GM19395 (cell line): ENCODE measurements at regions not wholly inside any gene's neighbourhood (a gene's known extent, or its start where the extent isn't known, plus 50 kb on each side); places are given as distances from the start of the nearest gene placed in this dataset.

Experiments used
- ATAC-seq: cut with Tn5 transposase; IDR thresholded peaks from one replicate; pipeline ENCODE4 v1.9.1; 2021; ENCODE audit warnings: mild to moderate bottlenecking, moderate library complexity; ENCODE audit not compliant: unreplicated experiment

DNA sequence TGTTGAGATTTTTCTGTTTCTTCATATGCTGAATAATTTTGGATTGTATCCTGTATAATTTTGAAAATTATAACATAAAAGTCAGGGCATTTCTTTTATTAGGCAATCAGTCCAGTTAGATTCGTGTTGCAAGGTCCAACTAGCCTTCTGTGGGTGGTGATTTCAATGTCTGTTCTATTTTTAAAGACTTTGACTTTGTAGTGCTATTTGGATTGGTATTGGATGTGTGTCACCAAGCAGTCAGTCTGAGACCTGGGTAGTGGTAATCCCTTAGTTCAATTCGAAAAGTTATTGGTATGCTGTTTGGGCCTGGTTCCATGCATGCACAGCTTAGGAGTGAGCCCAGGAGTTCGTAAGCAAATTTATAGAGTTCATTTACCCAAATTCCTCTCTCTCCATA, 82.2 kb downstream of the EPDR1 start:
- no peak for ATAC-seq

- no peak for ATAC-seq
Observed at GRCh38 chr7:38006559-38006958, 86.1 kb downstream of the EPDR1 start.

GRCh38 chr7:38007096-38007495, 86.7 kb downstream of the EPDR1 start:
- no peak for ATAC-seq

DNA sequence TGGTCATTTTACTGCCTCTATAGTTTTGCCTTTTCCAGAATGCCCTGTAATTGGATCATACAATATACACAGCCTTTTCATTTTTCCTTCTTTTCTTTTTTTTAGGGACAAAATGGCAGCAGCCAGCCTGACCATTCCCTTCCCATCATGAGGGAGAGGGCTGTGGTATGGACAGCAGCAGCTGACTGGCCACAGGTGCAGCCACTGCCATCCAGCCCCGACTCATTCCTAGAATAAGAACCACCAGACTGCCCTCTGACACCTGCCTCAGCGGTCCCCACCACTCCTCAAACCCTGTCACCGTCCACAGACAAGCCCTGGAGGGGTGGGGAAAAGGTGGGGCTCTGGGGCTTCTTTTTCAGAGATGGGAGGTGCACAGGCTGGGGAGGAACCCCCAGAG, 92.8 kb downstream of the EPDR1 start:
- no peak for ATAC-seq

GRCh38 chr7:38016567-38016966, 96.1 kb downstream of the EPDR1 start:
- no peak for ATAC-seq

DNA sequence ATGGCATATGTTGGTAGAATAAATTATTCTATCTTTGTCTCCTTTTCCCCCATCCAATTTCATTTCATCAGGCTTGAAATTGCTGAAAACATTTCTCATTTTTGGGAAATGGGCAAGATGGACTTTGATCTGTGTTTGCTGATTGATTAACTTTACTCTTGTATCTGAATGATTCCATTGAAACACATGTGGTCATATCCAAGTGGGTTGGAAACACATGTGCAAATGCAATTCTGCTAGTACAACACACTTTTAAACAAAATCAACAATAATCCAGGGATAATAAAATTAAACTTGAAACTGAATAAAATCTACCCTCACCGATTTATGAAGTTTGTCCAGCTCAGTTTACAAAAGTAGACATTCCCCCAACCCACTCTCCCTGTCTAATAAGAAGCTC, 96.9 kb downstream of the EPDR1 start:
- ATAC-seq, result no peak

GRCh38 chr7:38020121-38020785, 99.8 kb downstream of the EPDR1 start:
- ATAC-seq, result no peak

DNA sequence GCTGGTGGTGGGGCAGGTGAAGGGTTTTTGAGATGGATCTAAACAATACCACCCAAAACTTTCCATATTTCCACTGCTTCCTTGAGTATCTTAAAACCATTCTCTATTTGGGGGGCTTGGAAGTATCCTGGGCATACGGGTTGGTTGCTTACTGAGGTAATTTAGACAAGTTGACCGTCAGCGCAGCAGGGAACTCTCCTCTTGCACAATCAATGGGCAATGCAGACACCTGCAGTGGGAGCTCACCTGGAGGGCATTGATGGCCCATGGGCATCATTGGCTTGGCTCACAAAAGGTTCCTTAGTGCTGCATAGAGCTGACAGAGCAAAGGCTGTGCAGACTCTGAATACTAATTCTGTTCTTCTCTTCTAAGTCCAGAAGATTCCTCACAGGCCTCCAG, 101.5 kb downstream of the EPDR1 start:
- ATAC-seq, result no peak

DNA sequence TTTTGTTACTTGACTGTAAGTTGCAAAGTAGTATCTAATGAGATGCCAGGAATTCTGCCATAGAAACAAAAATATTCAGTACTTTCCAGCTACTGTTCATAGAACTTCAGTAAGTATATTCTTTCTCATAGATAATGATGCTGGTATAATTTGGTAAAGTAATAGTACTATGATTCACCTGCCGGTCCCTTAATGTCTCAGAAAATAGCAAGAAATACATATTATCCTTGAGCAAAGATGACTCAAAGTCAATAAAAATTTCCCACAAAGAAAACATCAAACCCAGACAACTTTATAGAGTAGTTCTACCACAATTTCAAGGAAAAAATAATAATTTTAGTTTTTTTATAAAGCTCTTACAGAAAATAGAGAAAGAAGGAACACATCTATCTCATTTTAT, 105.4 kb downstream of the EPDR1 start:
- no peak for ATAC-seq

GRCh38 chr7:38027884-38028455, 107.5 kb downstream of the EPDR1 start:
- ATAC-seq, result no peak

DNA sequence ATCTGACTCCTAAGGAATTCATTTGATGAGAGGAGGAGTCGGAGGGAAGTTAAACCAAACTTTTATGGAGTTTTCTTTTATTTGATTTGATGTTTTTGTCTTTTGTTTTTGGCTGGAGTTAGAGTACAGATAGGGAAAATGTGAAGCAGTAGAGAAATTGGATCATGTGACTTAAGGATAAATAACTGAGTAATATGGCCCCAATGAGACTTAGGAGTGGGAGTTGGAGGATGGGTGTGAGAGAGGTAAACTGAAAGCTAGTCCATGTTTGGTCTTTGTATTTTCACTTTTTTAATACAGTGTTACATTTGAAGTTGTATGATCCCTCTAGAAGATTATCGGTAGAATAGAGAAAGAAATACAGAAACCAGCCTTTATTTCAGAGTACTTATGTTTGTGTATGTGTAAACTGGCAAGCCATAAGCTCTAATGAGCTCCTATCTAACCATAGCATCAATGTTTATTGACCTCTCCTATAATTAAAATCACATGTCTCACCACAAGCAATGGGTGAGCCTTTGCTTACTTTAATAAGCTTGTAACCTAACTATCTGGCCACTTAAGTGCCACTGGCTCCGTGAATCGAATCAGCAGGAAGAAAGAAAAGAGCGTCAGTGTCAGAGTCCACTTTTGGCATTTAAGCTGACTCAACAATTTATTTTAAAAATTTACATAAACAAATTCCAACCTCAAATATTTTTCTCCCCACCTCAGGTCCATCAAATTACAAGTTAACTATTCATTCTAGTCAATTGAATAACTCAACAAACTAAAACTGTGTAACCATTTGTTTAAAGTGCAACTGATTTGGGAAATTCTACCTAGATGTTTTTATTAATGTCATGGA, 113.8 kb downstream of the EPDR1 start:
- ATAC-seq, result no peak

- ATAC-seq, result no peak
Observed at GRCh38 chr7:38040831-38041230, 120.4 kb downstream of the EPDR1 start.

GRCh38 chr7:38049679-38050078, 128.4 kb upstream of the STARD3NL start:
- ATAC-seq, result no peak

GRCh38 chr7:38051311-38051710, 126.7 kb upstream of the STARD3NL start:
- ATAC-seq, result no peak

DNA sequence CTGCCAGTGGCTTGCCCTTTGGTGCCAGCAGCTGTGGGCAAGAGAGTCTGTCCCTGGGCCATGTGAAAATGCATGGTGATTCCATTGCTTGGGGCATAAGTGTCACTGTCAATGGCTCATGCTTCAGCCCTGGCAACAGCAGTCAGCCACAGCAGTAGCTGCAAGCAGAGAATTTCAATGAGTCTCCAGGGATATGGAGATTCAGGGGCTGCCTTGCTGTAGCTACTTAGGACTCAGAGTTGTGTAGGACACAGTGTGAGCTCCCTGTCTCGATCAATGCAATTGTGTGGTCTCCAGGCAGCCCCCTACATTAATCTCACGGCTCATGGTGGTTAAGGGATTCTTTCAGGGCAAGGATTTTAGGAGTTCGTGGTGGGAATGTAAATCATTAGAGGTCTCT, 126.3 kb upstream of the STARD3NL start:
- ATAC-seq, result no peak

GRCh38 chr7:38052786-38053185, 125.3 kb upstream of the STARD3NL start:
- no peak for ATAC-seq

DNA sequence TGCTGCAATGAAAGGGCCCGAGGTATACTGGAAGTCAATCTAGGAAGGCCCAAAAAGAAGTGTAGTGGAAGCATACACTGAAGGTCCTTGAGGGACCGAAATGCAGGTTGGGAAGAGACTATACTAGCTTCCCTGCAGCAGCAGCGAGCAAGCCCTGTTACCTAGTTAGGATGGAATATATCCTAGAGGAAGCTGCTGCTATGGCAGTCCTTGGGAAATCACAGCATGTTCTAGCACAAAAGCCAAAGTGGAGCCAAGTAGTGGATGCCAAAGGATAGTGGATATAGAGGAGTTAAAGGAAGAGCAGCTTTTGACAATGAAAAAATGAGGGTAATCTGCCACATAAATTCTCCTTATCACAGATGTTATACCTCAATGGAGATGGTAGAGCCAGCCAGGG, 123.8 kb upstream of the STARD3NL start:
- ATAC-seq, result no peak

DNA sequence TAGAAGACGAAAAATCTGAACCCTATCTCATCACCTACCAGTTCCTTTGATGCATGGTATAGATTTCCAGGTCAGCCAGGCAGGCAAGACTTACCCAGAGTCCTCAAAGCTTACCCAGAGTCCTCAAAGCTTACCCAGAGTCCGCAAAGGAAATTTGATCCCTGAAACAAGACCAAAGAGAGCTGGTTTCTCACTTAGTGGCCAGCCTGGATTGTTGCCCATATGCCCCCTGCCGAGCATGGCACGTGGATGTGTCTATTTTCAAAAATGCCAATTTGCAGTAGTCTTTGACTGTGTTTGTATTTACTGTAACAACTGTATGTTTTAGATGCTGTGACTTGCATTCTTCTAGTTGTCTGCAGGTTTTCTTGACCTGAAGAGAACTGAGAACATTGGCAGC, 120.2 kb upstream of the STARD3NL start:
- no peak for ATAC-seq

- no peak for ATAC-seq
Observed at GRCh38 chr7:38060116-38060515, 117.9 kb upstream of the STARD3NL start.

- no peak for ATAC-seq
Observed at GRCh38 chr7:38060637-38061036, 117.4 kb upstream of the STARD3NL start.

DNA sequence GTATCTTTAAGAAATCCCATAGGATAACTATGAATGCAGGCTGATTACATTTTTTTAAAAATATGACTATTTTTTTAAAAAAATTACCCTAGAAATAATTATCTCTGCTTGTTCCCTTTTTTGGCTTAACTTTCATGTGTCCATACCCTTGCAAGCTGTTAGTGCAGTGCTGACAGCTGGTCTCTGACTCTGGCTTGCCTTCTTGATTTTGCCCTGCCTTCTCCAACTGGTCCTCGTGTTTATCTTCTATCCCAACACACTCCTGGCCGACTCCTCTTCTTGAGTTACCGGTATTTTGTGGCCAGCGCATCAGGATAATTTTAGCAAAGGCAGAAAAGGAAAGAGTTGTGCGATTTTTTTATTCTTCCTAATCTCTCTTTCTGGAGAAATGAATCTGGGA, 111.7 kb upstream of the STARD3NL start:
- ATAC-seq, result no peak

DNA sequence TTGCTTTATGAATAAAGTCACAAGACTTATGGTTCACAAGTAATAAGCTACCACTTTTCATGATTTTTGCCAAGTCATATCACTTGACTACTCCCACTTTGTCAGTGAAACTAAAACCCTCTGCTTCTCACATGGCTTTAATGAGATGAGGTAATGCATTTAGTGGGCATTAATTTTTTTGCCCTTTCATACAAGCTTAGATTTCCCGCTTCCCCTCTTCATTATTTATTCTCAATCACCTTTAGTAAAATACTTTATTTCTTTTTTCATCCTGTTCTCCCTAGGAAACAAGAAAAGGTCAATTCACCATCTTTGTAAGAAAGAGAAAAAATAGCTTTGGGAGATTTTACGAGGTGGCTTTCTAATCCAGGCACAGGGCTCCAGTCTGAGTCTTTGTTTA, 109.6 kb upstream of the STARD3NL start:
- no peak for ATAC-seq
